GM12864 (cell line): ENCODE measurements at regions not wholly inside any gene's neighbourhood (a gene's known extent, or its start where the extent isn't known, plus 50 kb on each side); places are given as distances from the start of the nearest gene placed in this dataset.
A peak's percentile ranks its signal among the peaks of the same experiment; 100 is the strongest.

Experiments
- DNase-seq: peaks from one replicate; pipeline ENCODE4 v3.0.0-alpha.2; 2011; ENCODE audit warnings: low read depth
- H3K4me3 ChIP-seq: 2 replicates; pipeline ENCODE4 v1.5.1; 2011; ENCODE audit warnings: mild to moderate bottlenecking, low read depth, low read length, control low read depth
- CTCF ChIP-seq: IDR thresholded peaks from 2 replicates; pipeline ENCODE4 v1.5.1; 2011; ENCODE audit warnings: low read depth, mild to moderate bottlenecking, moderate library complexity, low read length, control low read depth, inconsistent platforms; ENCODE audit errors: missing control alignments

- TF ChIP-seq CTCF, result no peak
- H3K4me3 ChIP-seq, result no peak overlapping the region
- no peak for DNase-seq
These were observed 414.9 kb upstream of the PITX2 start for GRCh38 chr4:111037591-111038360.

GRCh38 chr4:111040904-111041303 lies 418.0 kb upstream of the PITX2 start:
- TF ChIP-seq CTCF, result no peak
- no peak overlapping the region for H3K4me3 ChIP-seq
- no peak for DNase-seq

- no peak for TF ChIP-seq CTCF
- H3K4me3 ChIP-seq, result no peak overlapping the region
- DNase-seq, result no peak
These were observed 420.4 kb upstream of the PITX2 start for GRCh38 chr4:111043286-111043685.

- peak; percentile 9 for TF ChIP-seq CTCF
- no peak for DNase-seq
- no peak overlapping the region for H3K4me3 ChIP-seq
These were observed 423.1 kb upstream of the PITX2 start for GRCh38 chr4:111045992-111046391.

- DNase-seq, result no peak
- no peak overlapping the region for H3K4me3 ChIP-seq
- no peak for TF ChIP-seq CTCF
These were observed 423.9 kb upstream of the PITX2 start for GRCh38 chr4:111046811-111047210.

GRCh38 chr4:111048316-111048715 lies 425.4 kb upstream of the PITX2 start:
- H3K4me3 ChIP-seq, result no peak overlapping the region
- no peak for TF ChIP-seq CTCF
- DNase-seq, result no peak

GRCh38 chr4:111064342-111064993 lies 441.6 kb upstream of the PITX2 start:
- TF ChIP-seq CTCF, result no peak
- no peak for DNase-seq
- H3K4me3 ChIP-seq, result no peak overlapping the region
